CD14-positive monocyte (primary cell): ENCODE measurements at regions not wholly inside any gene's neighbourhood (a gene's known extent, or its start where the extent isn't known, plus 50 kb on each side); places are given as distances from the start of the nearest gene placed in this dataset.

ENCODE experiments used
- DNase-seq, 3 donors: peaks; one replicate each; pipeline ENCODE4 v3.0.0-alpha.2; 2011 to 2022
- H2AFZ ChIP-seq: 2 replicates; pipeline ENCODE4 v1.6.0; 2012; ENCODE audit warnings: mild to moderate bottlenecking, low read depth, low read length, inconsistent platforms; ENCODE audit not compliant: insufficient read depth, poor library complexity, severe bottlenecking
- H3K27ac ChIP-seq, 2 donors: 1 replicate in 1 of 2; 2 replicates in 1 of 2; pipeline ENCODE4 v1.5.1; 2012 to 2013; ENCODE audit warnings: low read length in 2 of 2, control low read depth in 1 of 2, inconsistent platforms in 1 of 2, low read depth in 1 of 2, mild to moderate bottlenecking in 1 of 2
- H3K27me3 ChIP-seq, 2 donors: one replicate each; pipeline versions ENCODE4 v1.6.0 to v1.6.1; 2011 to 2013; ENCODE audit warnings: low read length in 2 of 2; ENCODE audit not compliant: control insufficient read depth in 2 of 2, insufficient read depth in 2 of 2
- H3K36me3 ChIP-seq, 2 donors: replicated peaks in 1 of 2; 1 replicate in 1 of 2; 2 replicates in 1 of 2; pipeline versions ENCODE4 v1.5.1 to v1.6.1; 2012 to 2013; ENCODE audit warnings: low read length in 2 of 2, control low read depth in 1 of 2, inconsistent platforms in 1 of 2, mild to moderate bottlenecking in 1 of 2; ENCODE audit not compliant: insufficient read depth in 2 of 2, control insufficient read depth in 1 of 2
- H3K4me1 ChIP-seq, 2 donors: 1 replicate in 1 of 2; 2 replicates in 1 of 2; pipeline versions ENCODE4 v1.5.1 to v1.6.1; 2012 to 2013; ENCODE audit warnings: low read length in 2 of 2, control low read depth in 1 of 2, inconsistent platforms in 1 of 2, mild to moderate bottlenecking in 1 of 2, moderate library complexity in 1 of 2; ENCODE audit not compliant: insufficient read depth in 2 of 2, control insufficient read depth in 1 of 2
- H3K4me2 ChIP-seq: replicated peaks from 2 replicates; pipeline ENCODE3; 2012; ENCODE audit warnings: low read length, moderate library complexity, mild to moderate bottlenecking; ENCODE audit not compliant: poor library complexity, severe bottlenecking; ENCODE audit errors: extremely low read depth
- H3K4me3 ChIP-seq, 3 experiments: fragments of 200-600 bp in 1 of 3; sonication (generic) in 1 of 3; replicated peaks in 1 of 3; 1 replicate in 2 of 3; 2 replicates in 1 of 3; pipeline ENCODE4 v1.5.1; 2011 to 2013; ENCODE audit warnings: low read length in 3 of 3, mild to moderate bottlenecking in 3 of 3, control low read depth in 2 of 3, low read depth in 2 of 3, inconsistent platforms in 1 of 3, moderate library complexity in 1 of 3
- H3K79me2 ChIP-seq: 2 replicates; pipeline ENCODE4 v1.6.0; 2012; ENCODE audit warnings: mild to moderate bottlenecking, control low read depth, inconsistent platforms, low read length, moderate library complexity; ENCODE audit not compliant: insufficient read depth
- H3K9ac ChIP-seq: 2 replicates; pipeline ENCODE4 v1.6.0; 2017; ENCODE audit warnings: low read length, mild to moderate bottlenecking; ENCODE audit not compliant: insufficient read depth, poor library complexity, severe bottlenecking
- H3K9me3 ChIP-seq, 2 donors: replicated peaks in 1 of 2; 1 replicate in 1 of 2; 2 replicates in 1 of 2; pipeline versions ENCODE4 v1.5.1 to v1.6.1; 2012 to 2013; ENCODE audit warnings: low read length in 2 of 2, control low read depth in 1 of 2; ENCODE audit not compliant: control insufficient read depth in 1 of 2, insufficient read depth in 1 of 2
- H4K20me1 ChIP-seq: 2 replicates; pipeline ENCODE4 v1.6.0; 2012; ENCODE audit warnings: mild to moderate bottlenecking, low read length, control low read depth, moderate library complexity; ENCODE audit not compliant: insufficient read depth
- H3K27ac Mint-ChIP-seq, 7 donors: one replicate each; pipeline ENCODE4 v1.8.0; 2020; ENCODE audit warnings: mild to moderate bottlenecking in 7 of 7, mixed read lengths in 7 of 7, moderate library complexity in 6 of 7, inconsistent platforms in 2 of 7
- H3K27me3 Mint-ChIP-seq, 3 donors: one replicate each; pipeline ENCODE4 v1.8.0; 2021 to 2022; ENCODE audit warnings: low read depth in 3 of 3, mild to moderate bottlenecking in 3 of 3, mixed read lengths in 3 of 3, moderate library complexity in 3 of 3, inconsistent platforms in 1 of 3
- H3K36me3 Mint-ChIP-seq, 2 donors: one replicate each; pipeline ENCODE4 v1.8.0; 2020; ENCODE audit warnings: mixed read lengths in 2 of 2, inconsistent platforms in 1 of 2, mild to moderate bottlenecking in 1 of 2
- H3K4me1 Mint-ChIP-seq: one replicate; pipeline ENCODE4 v1.8.0; 2020; ENCODE audit warnings: mild to moderate bottlenecking, mixed read lengths
- H3K4me3 Mint-ChIP-seq, 2 donors: one replicate each; pipeline ENCODE4 v1.8.0; 2020; ENCODE audit warnings: mild to moderate bottlenecking in 2 of 2, mixed read lengths in 2 of 2, moderate library complexity in 1 of 2
- H3K9me3 Mint-ChIP-seq, 7 donors: one replicate each; pipeline ENCODE4 v1.8.0; 2020 to 2022; ENCODE audit warnings: mixed read lengths in 7 of 7, mild to moderate bottlenecking in 6 of 7, moderate library complexity in 6 of 7, inconsistent platforms in 2 of 7
- CTCF ChIP-seq: fragments of 200-600 bp; IDR thresholded peaks from one replicate; pipeline ENCODE4 v1.8.0; 2022; ENCODE audit warnings: antibody characterized with exemption, mild to moderate bottlenecking
- WGBS: methylation state at CpG from one replicate; pipeline ENCODE4 v1.1.5; 2013; ENCODE audit warnings: missing lambda C conversion rate; ENCODE audit not compliant: insufficient coverage; 5-methylcytosine and 5-hydroxymethylcytosine counted together
- intact Hi-C, 2 donors: fragments of 100-400 bp; cut with micrococcal nuclease; formaldehyde crosslinking; loops; one replicate each; pipeline versions ENCODE4 v1.15.0 to v1.15.1; 2023

GRCh38 chr20:4341804-4342485 lies 92.9 kb upstream of the ADRA1D start:
- H3K4me3 Mint-ChIP-seq: no peak overlapping the region
- Histone ChIP-seq H3K9me3 (no peaks in the 10 kb centered on the region), H3K79me2 (no peaks in the 10 kb centered on the region), H3K4me1 (no peaks in the 10 kb centered on the region), H3K4me2 (no peak overlapping the region), H4K20me1 (no peaks in the 10 kb centered on the region), H3K27me3 (no peaks in the 10 kb centered on the region), H3K9ac (no peak overlapping the region), H3K36me3 (no peaks in the 10 kb centered on the region), H2AFZ (no peak overlapping the region), H3K4me3 (no peak overlapping the region), H3K27ac (no peak overlapping the region)
- H3K27ac Mint-ChIP-seq: no peak overlapping the region
- H3K9me3 Mint-ChIP-seq: no peaks in the 10 kb centered on the region
- H3K36me3 Mint-ChIP-seq: no peaks in the 10 kb centered on the region
- peaks cover 2 to 12% (median 6%) of the 10 kb centered on the region in 3 donors for H3K27me3 Mint-ChIP-seq
- H3K4me1 Mint-ChIP-seq: peaks cover 6% of the 10 kb centered on the region
- no peak for TF ChIP-seq CTCF
- intact Hi-C loops: no loop called here
- DNase-seq: no peak
- 18% methylated on average over 2 of the region's 6 CpGs for WGBS

GRCh38 chr20:4335722-4336121 lies 86.6 kb upstream of the ADRA1D start:
- H3K9ac ChIP-seq: no peak overlapping the region
- no peak overlapping the region for H3K4me3 ChIP-seq
- Mint-ChIP-seq H3K4me3 (no peak overlapping the region), H3K27me3 (peaks cover 2 to 5% (median 3%) of the 10 kb centered on the region in 3 donors), H3K4me1 (peaks cover 5% of the 10 kb centered on the region), H3K27ac (no peak overlapping the region), H3K36me3 (no peaks in the 10 kb centered on the region), H3K9me3 (no peaks in the 10 kb centered on the region)
- WGBS: 86% methylated on average over 1 of the region's 1 CpG
- DNase-seq: no peak
- no peak for TF ChIP-seq CTCF
- H3K4me1 ChIP-seq: no peaks in the 10 kb centered on the region
- no peaks in the 10 kb centered on the region for H3K36me3 ChIP-seq
- H3K4me2 ChIP-seq: no peak overlapping the region
- no peaks in the 10 kb centered on the region for H3K79me2 ChIP-seq
- intact Hi-C loops: no loop called here
- H3K9me3 ChIP-seq: no peaks in the 10 kb centered on the region
- H3K27ac ChIP-seq: no peak overlapping the region
- no peaks in the 10 kb centered on the region for H3K27me3 ChIP-seq
- H2AFZ ChIP-seq: no peak overlapping the region
- H4K20me1 ChIP-seq: no peaks in the 10 kb centered on the region
